Thyroid gland (tissue), 4 donors: ENCODE measurements at regions not wholly inside any gene's neighbourhood (a gene's known extent, or its start where the extent isn't known, plus 50 kb on each side); places are given as distances from the start of the nearest gene placed in this dataset.

Experiments
- CTCF ChIP-seq, 6 experiments: fragments of 200-600 bp in 3 of 6; fragments of 450-650 bp in 3 of 6; sonication (generic) in 3 of 6; IDR thresholded peaks; one replicate each; pipeline ENCODE4 v1.5.1; 2016 to 2019; ENCODE audit warnings: antibody characterized with exemption in 6 of 6, mild to moderate bottlenecking in 2 of 6, inconsistent platforms in 1 of 6, moderate library complexity in 1 of 6
- POLR2A ChIP-seq, 2 donors: fragments of 450-650 bp; IDR thresholded peaks; one replicate each; pipeline ENCODE4 v1.6.1; 2017; ENCODE audit warnings: antibody characterized with exemption in 2 of 2, mild to moderate bottlenecking in 2 of 2, moderate library complexity in 1 of 2

GRCh38 chr14:96632363-96632758, 130.2 kb downstream of the PAPOLA start:
- no peak for TF ChIP-seq CTCF (IDR thresholded peaks at IDR 0.05)
- no peak for TF ChIP-seq POLR2A (IDR thresholded peaks at IDR 0.05)
